ENCODE measurements at regions not wholly inside any gene's neighbourhood (a gene's known extent, or its start where the extent isn't known, plus 50 kb on each side); places are given as distances from the start of the nearest gene placed in this dataset.
"Not testable (repeated sequence)": the region's sequence is repeated elsewhere in the genome, so short reads cannot be mapped to it uniquely, and the experiment has no call there.

GRCh38 chr10:53422223-53422888 lies 649.8 kb upstream of the MBL2 start:
- DNase-seq, result no peak

- no peak for DNase-seq
These were observed 640.1 kb upstream of the MBL2 start for GRCh38 chr10:53412651-53413050.

- no peak for DNase-seq
These were observed 633.9 kb upstream of the MBL2 start for GRCh38 chr10:53406532-53406931.

- peak; percentile 44 to 59 for DNase-seq
These were observed 631.1 kb upstream of the MBL2 start for GRCh38 chr10:53403688-53404087.

- DNase-seq, result no peak
These were observed 630.0 kb upstream of the MBL2 start for GRCh38 chr10:53402594-53402993.

- DNase-seq, result no peak
These were observed 629.0 kb upstream of the MBL2 start for GRCh38 chr10:53401536-53401935.

- DNase-seq, result no peak
These were observed 624.3 kb upstream of the MBL2 start for GRCh38 chr10:53396876-53397275.

- DNase-seq, result no peak
These were observed 622.9 kb upstream of the MBL2 start for GRCh38 chr10:53395449-53395848.

- DNase-seq, result no peak
These were observed 615.0 kb upstream of the MBL2 start for GRCh38 chr10:53387562-53387961.

- peak in 1 of 2 experiments; percentile 9 for DNase-seq
These were observed 610.0 kb upstream of the MBL2 start for GRCh38 chr10:53382543-53382942.

- DNase-seq, result no peak
These were observed 607.4 kb upstream of the MBL2 start for GRCh38 chr10:53379956-53380355.

GRCh38 chr10:53370347-53370746 lies 597.8 kb upstream of the MBL2 start:
- no peak for DNase-seq

GRCh38 chr10:53361936-53362335 lies 589.4 kb upstream of the MBL2 start:
- DNase-seq, result no peak

- DNase-seq, result no peak
These were observed 588.7 kb upstream of the MBL2 start for GRCh38 chr10:53361281-53361680.

- not testable (repeated sequence) for DNase-seq
These were observed 586.4 kb upstream of the MBL2 start for GRCh38 chr10:53358978-53359377.

GRCh38 chr10:53358536-53358935 lies 586.0 kb upstream of the MBL2 start:
- DNase-seq, result no peak

- DNase-seq, result no peak
These were observed 585.0 kb upstream of the MBL2 start for GRCh38 chr10:53357587-53357986.

- DNase-seq, result no peak
These were observed 584.2 kb upstream of the MBL2 start for GRCh38 chr10:53356616-53357349.

GRCh38 chr10:53342531-53342930 lies 569.9 kb upstream of the MBL2 start:
- not testable (repeated sequence) for DNase-seq

GRCh38 chr10:53338199-53338598 lies 565.6 kb upstream of the MBL2 start:
- DNase-seq, result not testable (repeated sequence)

GRCh38 chr10:53335803-53336422 lies 563.3 kb upstream of the MBL2 start:
- DNase-seq, result not testable (repeated sequence)

- no peak for DNase-seq
These were observed 558.9 kb upstream of the MBL2 start for GRCh38 chr10:53331460-53331859.

GRCh38 chr10:53326401-53327305 lies 554.1 kb upstream of the MBL2 start:
- not testable (repeated sequence) for DNase-seq
